GM12891 (cell line): ENCODE measurements at regions not wholly inside any gene's neighbourhood (a gene's known extent, or its start where the extent isn't known, plus 50 kb on each side); places are given as distances from the start of the nearest gene placed in this dataset.

Source experiments
- POLR2A ChIP-seq: IDR thresholded peaks from 2 replicates; pipeline ENCODE4 v1.6.1; 2011; ENCODE audit warnings: low read depth, low read length, control low read depth
- POLR2AphosphoS5 ChIP-seq: IDR thresholded peaks from 2 replicates; pipeline ENCODE4 v1.6.1; 2011; ENCODE audit warnings: low read depth, low read length, control low read depth
- POU2F2 ChIP-seq: IDR thresholded peaks from 2 replicates; pipeline ENCODE4 v1.6.1; 2011; ENCODE audit warnings: low read depth, mild to moderate bottlenecking, control low read depth, low read length, moderate library complexity
- SPI1 ChIP-seq: IDR thresholded peaks from 2 replicates; pipeline ENCODE4 v1.6.1; 2011; ENCODE audit warnings: low read depth, low read length, control low read depth
- TAF1 ChIP-seq: IDR thresholded peaks from 2 replicates; pipeline ENCODE4 v1.6.1; 2011; ENCODE audit warnings: low read depth, low read length, control low read depth

DNA sequence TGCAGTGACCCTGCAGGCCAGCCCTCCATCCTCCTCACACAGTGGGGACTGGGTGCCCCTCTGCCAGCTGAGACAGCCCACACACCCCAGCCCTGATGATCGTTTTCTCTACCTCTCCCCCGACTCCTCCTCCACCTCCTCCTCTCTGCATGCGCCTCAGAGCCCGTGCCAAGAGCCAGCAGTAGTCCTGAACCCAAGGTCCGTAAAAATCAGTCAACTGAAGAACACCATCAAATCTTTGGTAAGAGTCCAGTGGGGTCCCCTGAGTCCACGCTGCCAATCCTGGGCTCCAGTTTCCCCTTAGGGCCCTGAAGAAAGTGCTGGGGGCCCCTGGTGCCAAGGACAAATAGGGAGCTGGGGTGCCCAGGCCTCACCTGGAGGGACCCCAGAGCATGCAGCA is 109.3 kb upstream of the FAN1 start:
- TF ChIP-seq POLR2A (no peak), POLR2AphosphoS5 (no peak), TAF1 (no peak), SPI1 (no peak), POU2F2 (no peak)
